ENCODE measurements at regions not wholly inside any gene's neighbourhood (a gene's known extent, or its start where the extent isn't known, plus 50 kb on each side); places are given as distances from the start of the nearest gene placed in this dataset.

- no peak overlapping the region for H3K27ac ChIP-seq (ENCODE audit: low read depth, low read length, poor library complexity, severe bottlenecking)
- no peaks in the 10 kb centered on the region for H3K9me2 ChIP-seq (ENCODE audit: insufficient read depth, low read length)
- no TSS peak for BruUV-seq (replicated peaks)
- no peaks in the 10 kb centered on the region for H3K4me1 ChIP-seq (ENCODE audit: insufficient read depth, low read length, poor library complexity, severe bottlenecking)
- 0 out of 2 replicates have a peak, but pooled peaks cover 4% of the 10 kb centered on the region for H3K9me3 ChIP-seq (ENCODE audit: low read length)
- ChIA-PET CTCF (ENCODE audit: unreplicated experiment) (no interaction called here), POLR2A (interaction anchor here (0.7 kb wide), 1 partner anchor 281 kb away, joined by 3 read pairs; no protein-coding TSS in a partner anchor)
- DNase-seq (ENCODE audit: low spot score), result no peak
- TF ChIP-seq EZH2phosphoT487 (IDR thresholded peaks at IDR 0.05; ENCODE audit: borderline replicate concordance, low read depth, low read length) (no peak), CTCF (conservative IDR thresholded peaks at IDR 0.05; ENCODE audit: low read length) (no peak)
- no peak overlapping the region for H3K4me2 ChIP-seq (ENCODE audit: low read length)
- H3K4me3 ChIP-seq (ENCODE audit: low read depth, low read length, poor library complexity, severe bottlenecking), result no peak overlapping the region
- no peak overlapping the region for H2AFZ ChIP-seq (ENCODE audit: low read length)
- no peaks in the 10 kb centered on the region for H3K36me3 ChIP-seq (ENCODE audit: insufficient read depth, low read length)
- intact Hi-C loops (cut with micrococcal nuclease; ENCODE audit: unreplicated experiment), result no loop called here
- H3K79me2 ChIP-seq (ENCODE audit: insufficient read depth, low read depth, low read length), result no peaks in the 10 kb centered on the region
- no peaks in the 10 kb centered on the region for H4K20me1 ChIP-seq (ENCODE audit: insufficient read depth, low read length)
Observed at GRCh38 chr13:82565201-82565600, 1317.1 kb downstream of the SLITRK1 start.

GRCh38 chr13:82560889-82561288, 1321.4 kb downstream of the SLITRK1 start:
- H3K4me1 ChIP-seq (ENCODE audit: insufficient read depth, low read length, poor library complexity, severe bottlenecking), result no peaks in the 10 kb centered on the region
- H3K9me3 ChIP-seq (ENCODE audit: low read length), result no peaks in the 10 kb centered on the region
- H3K4me2 ChIP-seq (ENCODE audit: low read length), result no peak overlapping the region
- no peak overlapping the region for H3K27ac ChIP-seq (ENCODE audit: low read depth, low read length, poor library complexity, severe bottlenecking)
- TF ChIP-seq CTCF (conservative IDR thresholded peaks at IDR 0.05; ENCODE audit: low read length), result no peak
- no peak for TF ChIP-seq EZH2phosphoT487 (IDR thresholded peaks at IDR 0.05; ENCODE audit: borderline replicate concordance, low read depth, low read length)
- no peak overlapping the region for H2AFZ ChIP-seq (ENCODE audit: low read length)
- intact Hi-C loops (cut with micrococcal nuclease; ENCODE audit: unreplicated experiment), result no loop called here
- POLR2A ChIA-PET, result no interaction called here
- no peaks in the 10 kb centered on the region for H4K20me1 ChIP-seq (ENCODE audit: insufficient read depth, low read length)
- no TSS peak for BruUV-seq (replicated peaks)
- DNase-seq (ENCODE audit: low spot score), result no peak
- no peaks in the 10 kb centered on the region for H3K79me2 ChIP-seq (ENCODE audit: insufficient read depth, low read depth, low read length)
- no peaks in the 10 kb centered on the region for H3K36me3 ChIP-seq (ENCODE audit: insufficient read depth, low read length)
- H3K9me2 ChIP-seq (ENCODE audit: insufficient read depth, low read length), result no peaks in the 10 kb centered on the region
- no peak overlapping the region for H3K4me3 ChIP-seq (ENCODE audit: low read depth, low read length, poor library complexity, severe bottlenecking)
- CTCF ChIA-PET (ENCODE audit: unreplicated experiment), result no interaction called here

- Histone ChIP-seq H3K4me1 (ENCODE audit: insufficient read depth, low read length, poor library complexity, severe bottlenecking) (no peaks in the 10 kb centered on the region), H2AFZ (ENCODE audit: low read length) (no peak overlapping the region), H3K36me3 (ENCODE audit: insufficient read depth, low read length) (no peaks in the 10 kb centered on the region), H3K4me2 (ENCODE audit: low read length) (no peak overlapping the region), H3K27ac (ENCODE audit: low read depth, low read length, poor library complexity, severe bottlenecking) (no peak overlapping the region), H3K9me2 (ENCODE audit: insufficient read depth, low read length) (no peaks in the 10 kb centered on the region), H3K79me2 (ENCODE audit: insufficient read depth, low read depth, low read length) (no peaks in the 10 kb centered on the region), H3K9me3 (ENCODE audit: low read length) (no peaks in the 10 kb centered on the region), H3K4me3 (ENCODE audit: low read depth, low read length, poor library complexity, severe bottlenecking) (no peak overlapping the region), H4K20me1 (ENCODE audit: insufficient read depth, low read length) (no peaks in the 10 kb centered on the region)
- POLR2A ChIA-PET, result interaction anchor here (1.8 kb wide), 1 partner anchor 10 kb away, joined by 3 read pairs; no protein-coding TSS in a partner anchor
- TF ChIP-seq EZH2phosphoT487 (IDR thresholded peaks at IDR 0.05; ENCODE audit: borderline replicate concordance, low read depth, low read length) (no peak), CTCF (conservative IDR thresholded peaks at IDR 0.05; ENCODE audit: low read length) (no peak)
- DNase-seq (ENCODE audit: low spot score), result no peak
- CTCF ChIA-PET (ENCODE audit: unreplicated experiment), result no interaction called here
- intact Hi-C loops (cut with micrococcal nuclease; ENCODE audit: unreplicated experiment), result no loop called here
- BruUV-seq (replicated peaks), result no TSS peak
Observed at GRCh38 chr13:82522872-82523271, 1359.4 kb downstream of the SLITRK1 start.
